ENCODE measurements at regions not wholly inside any gene's neighbourhood (a gene's known extent, or its start where the extent isn't known, plus 50 kb on each side); places are given as distances from the start of the nearest gene placed in this dataset.

GRCh38 chr4:140809676-140810075 lies 53.5 kb upstream of the TBC1D9 start:
- POLR2A ChIA-PET, result interaction anchor here (0.8 to 4.3 kb wide), 9 partner anchors 9 to 188 kb away, joined by 3 to 27 read pairs (median 6); partner anchors contain the start of gene TBC1D9
- Histone ChIP-seq H3K79me2 (ENCODE audit: insufficient read depth, low read depth, low read length) (no peaks in the 10 kb centered on the region), H3K27ac (ENCODE audit: low read depth, low read length, poor library complexity, severe bottlenecking) (peak overlapping the region; percentile 98), H3K4me1 (ENCODE audit: insufficient read depth, low read length, poor library complexity, severe bottlenecking) (peaks cover 84% of the 10 kb centered on the region), H3K4me3 (ENCODE audit: low read depth, low read length, poor library complexity, severe bottlenecking) (no peak overlapping the region), H3K9me2 (ENCODE audit: insufficient read depth, low read length) (no peaks in the 10 kb centered on the region), H4K20me1 (ENCODE audit: insufficient read depth, low read length) (no peaks in the 10 kb centered on the region), H3K9me3 (ENCODE audit: low read length) (peaks cover 12% of the 10 kb centered on the region), H2AFZ (ENCODE audit: low read length) (peak overlapping the region; percentile 89), H3K4me2 (ENCODE audit: low read length) (peak overlapping the region; percentile 67), H3K36me3 (ENCODE audit: insufficient read depth, low read length) (peaks cover 9% of the 10 kb centered on the region; the same call in 1 of the 2 replicates)
- BruUV-seq (replicated peaks), result no TSS peak
- intact Hi-C loops (cut with micrococcal nuclease; ENCODE audit: unreplicated experiment), result loop anchor here (5.0 kb wide), 3 partner anchors 52 to 1252 kb away; partner anchors contain the start of genes SETD7 and TBC1D9
- no peak for DNase-seq (ENCODE audit: low spot score)
- TF ChIP-seq, protein P1, sequence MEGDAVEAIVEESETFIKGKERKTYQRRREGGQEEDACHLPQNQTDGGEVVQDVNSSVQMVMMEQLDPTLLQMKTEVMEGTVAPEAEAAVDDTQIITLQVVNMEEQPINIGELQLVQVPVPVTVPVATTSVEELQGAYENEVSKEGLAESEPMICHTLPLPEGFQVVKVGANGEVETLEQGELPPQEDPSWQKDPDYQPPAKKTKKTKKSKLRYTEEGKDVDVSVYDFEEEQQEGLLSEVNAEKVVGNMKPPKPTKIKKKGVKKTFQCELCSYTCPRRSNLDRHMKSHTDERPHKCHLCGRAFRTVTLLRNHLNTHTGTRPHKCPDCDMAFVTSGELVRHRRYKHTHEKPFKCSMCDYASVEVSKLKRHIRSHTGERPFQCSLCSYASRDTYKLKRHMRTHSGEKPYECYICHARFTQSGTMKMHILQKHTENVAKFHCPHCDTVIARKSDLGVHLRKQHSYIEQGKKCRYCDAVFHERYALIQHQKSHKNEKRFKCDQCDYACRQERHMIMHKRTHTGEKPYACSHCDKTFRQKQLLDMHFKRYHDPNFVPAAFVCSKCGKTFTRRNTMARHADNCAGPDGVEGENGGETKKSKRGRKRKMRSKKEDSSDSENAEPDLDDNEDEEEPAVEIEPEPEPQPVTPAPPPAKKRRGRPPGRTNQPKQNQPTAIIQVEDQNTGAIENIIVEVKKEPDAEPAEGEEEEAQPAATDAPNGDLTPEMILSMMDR (conservative IDR thresholded peaks at IDR 0.05; ENCODE audit: low read length), result no peak
- TF ChIP-seq EZH2phosphoT487 (IDR thresholded peaks at IDR 0.05; ENCODE audit: borderline replicate concordance, low read depth, low read length), result no peak
- CTCF ChIA-PET (ENCODE audit: unreplicated experiment), result interaction anchor here (1.0 kb wide), 1 partner anchor 17 kb away, joined by 4 read pairs; no protein-coding TSS in a partner anchor

DNA sequence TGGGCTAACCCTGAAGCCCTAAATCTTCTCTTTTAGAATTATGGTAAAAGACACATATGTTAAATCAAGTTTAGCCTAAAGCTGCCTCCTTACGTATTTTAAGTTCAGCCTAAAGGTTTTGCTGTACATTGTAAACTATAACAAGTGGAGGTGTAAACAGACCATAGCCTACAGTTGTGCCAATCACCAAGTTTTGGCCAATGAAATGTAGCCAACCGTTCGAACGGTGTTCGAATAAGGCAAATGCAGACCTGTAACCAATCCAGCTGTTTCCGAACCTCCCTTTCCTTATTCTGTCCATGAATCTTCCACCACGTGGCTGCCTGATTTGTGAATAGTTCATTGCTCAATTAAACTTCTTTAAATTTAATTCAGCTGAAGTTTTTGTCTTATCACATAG lies 52.1 kb upstream of the TBC1D9 start:
- H3K9me3 ChIP-seq (ENCODE audit: low read length), result peaks cover 12% of the 10 kb centered on the region
- H3K36me3 ChIP-seq (ENCODE audit: insufficient read depth, low read length), result peaks cover 9% of the 10 kb centered on the region; the same call in 1 of the 2 replicates
- DNase-seq (ENCODE audit: low spot score), result peak; percentile 66
- TF ChIP-seq, protein P1 (conservative IDR thresholded peaks at IDR 0.05; ENCODE audit: low read length), result no peak
- TF ChIP-seq EZH2phosphoT487 (IDR thresholded peaks at IDR 0.05; ENCODE audit: borderline replicate concordance, low read depth, low read length), result no peak
- TSS peak; percentile 93 for BruUV-seq (replicated peaks)
- no peaks in the 10 kb centered on the region for H4K20me1 ChIP-seq (ENCODE audit: insufficient read depth, low read length)
- ChIA-PET CTCF (ENCODE audit: unreplicated experiment) (no interaction called here), POLR2A (interaction anchor here (0.6 to 4.3 kb wide), 14 partner anchors 10 to 1735 kb away, joined by 3 to 38 read pairs (median 6); partner anchors contain the start of gene TBC1D9)
- H3K79me2 ChIP-seq (ENCODE audit: insufficient read depth, low read depth, low read length), result no peaks in the 10 kb centered on the region
- peaks cover 90% of the 10 kb centered on the region for H3K4me1 ChIP-seq (ENCODE audit: insufficient read depth, low read length, poor library complexity, severe bottlenecking)
- H3K9me2 ChIP-seq (ENCODE audit: insufficient read depth, low read length), result no peaks in the 10 kb centered on the region
- H2AFZ ChIP-seq (ENCODE audit: low read length), result peak overlapping the region; percentile 60; the same call in 1 of the 2 replicates
- peak overlapping the region; percentile 98 for H3K27ac ChIP-seq (ENCODE audit: low read depth, low read length, poor library complexity, severe bottlenecking)
- intact Hi-C loops (cut with micrococcal nuclease; ENCODE audit: unreplicated experiment), result loop anchor here (1.0 to 5.0 kb wide), 5 partner anchors 43 to 1251 kb away; partner anchors contain the start of genes SETD7 and TBC1D9
- H3K4me3 ChIP-seq (ENCODE audit: low read depth, low read length, poor library complexity, severe bottlenecking), result peak overlapping the region; percentile 36
- H3K4me2 ChIP-seq (ENCODE audit: low read length), result peak overlapping the region; percentile 67

All from OCI-LY7 (cell line).